Stimulated activated CD4-positive, alpha-beta T cell treated with anti-CD3 and anti-CD28 coated beads, Interleukin-12 subunit alpha, Interleukin-12 subunit beta, amount 100 ng/mL, for 4 hours (primary cell): ENCODE measurements at regions not wholly inside any gene's neighbourhood (a gene's known extent, or its start where the extent isn't known, plus 50 kb on each side); places are given as distances from the start of the nearest gene placed in this dataset.

ENCODE experiments used
- DNase-seq: peaks from one replicate; pipeline ENCODE4 v3.0.0-alpha.2; 2020

DNA sequence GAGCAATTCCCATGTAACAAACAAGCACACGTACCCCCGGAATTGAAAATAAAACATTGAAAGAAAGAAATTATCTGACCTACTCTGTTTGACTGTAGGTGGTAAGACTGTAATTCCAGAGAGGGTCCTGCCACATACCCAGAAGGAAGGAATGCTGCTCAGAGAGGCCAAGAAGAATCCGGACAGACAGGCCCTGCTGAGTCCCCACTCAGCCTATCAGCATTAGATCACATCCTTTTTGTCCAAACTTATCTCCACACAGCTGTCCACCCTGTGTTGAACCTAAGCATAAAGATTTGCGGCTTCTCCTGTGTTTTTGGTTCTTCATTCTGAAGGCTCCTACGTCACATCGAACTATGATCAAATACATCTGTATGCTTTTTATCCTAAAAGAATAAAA lies 591.9 kb downstream of the QKI start:
- DNase-seq = no peak

DNA sequence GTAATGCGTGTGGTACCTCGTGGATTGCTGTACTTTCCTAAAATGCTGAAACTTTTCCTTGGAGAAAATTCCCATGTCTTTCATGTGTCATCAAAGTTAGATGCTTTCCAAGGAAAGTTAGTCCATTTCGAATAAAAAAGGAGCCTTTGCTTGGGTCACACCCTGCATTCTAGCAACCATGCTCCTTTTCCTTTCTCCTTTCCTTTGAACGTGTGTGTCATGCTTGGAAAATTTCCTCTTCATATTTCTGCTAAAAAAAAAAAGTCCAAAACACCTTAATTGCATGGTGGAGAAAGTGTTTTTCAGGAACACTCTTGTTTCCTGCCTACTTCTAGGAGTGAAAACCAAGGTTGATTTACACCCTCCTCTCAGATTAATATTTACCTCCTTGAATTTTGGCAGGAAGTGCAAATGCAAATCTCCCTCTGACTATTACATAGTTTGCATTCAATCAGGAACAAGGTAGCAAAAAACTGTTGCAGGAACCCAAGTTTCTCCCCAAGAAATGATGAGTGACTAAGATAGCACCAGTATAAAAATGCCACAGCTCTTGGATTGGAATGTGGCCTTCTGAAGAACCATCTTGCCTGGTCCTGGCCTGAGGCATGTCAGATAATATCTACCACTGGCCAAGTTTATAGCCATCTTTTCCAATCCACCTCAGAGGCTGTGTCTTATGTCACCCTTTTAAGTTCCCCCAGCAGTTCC lies 590.6 kb downstream of the QKI start:
- DNase-seq = no peak

DNA sequence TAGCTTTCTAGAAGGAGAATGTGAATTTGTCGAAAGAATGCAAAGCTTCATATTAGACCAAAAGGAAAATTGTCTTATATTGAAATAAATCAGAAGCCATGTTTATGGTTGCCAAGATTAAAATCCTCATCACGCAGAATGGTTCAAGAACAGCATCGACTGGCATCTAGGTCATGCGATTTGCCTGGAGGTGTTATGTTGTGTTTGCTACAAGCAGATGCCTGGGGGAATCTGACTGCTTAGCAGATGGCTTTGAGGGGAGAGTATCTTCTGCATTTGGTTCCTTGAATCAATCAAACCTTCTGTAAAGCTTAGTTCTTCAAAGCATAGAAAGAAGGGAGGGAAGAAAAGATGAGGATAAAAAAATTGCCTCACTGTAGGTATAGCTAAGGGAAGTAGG lies 585.8 kb downstream of the QKI start:
- DNase-seq = no peak

DNA sequence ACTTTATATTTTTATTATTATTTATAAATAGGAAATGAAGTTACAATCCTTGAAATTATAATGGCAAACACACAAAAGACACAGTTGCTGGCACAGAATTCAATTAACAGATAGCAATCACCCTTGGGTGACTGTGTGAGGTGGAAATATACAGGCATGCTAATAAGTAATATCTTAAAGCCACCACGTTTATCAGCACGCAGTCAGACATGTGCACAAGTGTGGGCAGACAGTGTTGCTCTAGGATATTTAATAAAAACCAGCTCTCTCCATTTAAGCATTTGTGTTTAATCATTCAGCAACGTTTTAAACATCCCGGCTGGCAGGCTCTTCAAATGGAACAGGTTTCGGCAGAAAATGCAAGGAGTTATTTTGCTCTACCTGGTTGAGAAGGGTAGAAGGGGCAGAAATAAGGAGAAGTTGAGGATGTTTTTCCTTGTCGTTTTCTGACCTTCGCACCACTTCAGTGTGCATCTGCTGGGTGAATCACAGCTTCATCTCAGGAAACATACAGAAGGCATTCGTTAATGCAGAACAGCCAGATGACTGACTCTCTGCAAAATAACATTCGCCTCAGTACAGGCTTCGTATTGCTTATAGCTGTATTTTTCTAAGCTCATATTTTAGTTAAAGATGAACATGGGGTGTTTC lies 585.1 kb downstream of the QKI start:
- no peak for DNase-seq

DNA sequence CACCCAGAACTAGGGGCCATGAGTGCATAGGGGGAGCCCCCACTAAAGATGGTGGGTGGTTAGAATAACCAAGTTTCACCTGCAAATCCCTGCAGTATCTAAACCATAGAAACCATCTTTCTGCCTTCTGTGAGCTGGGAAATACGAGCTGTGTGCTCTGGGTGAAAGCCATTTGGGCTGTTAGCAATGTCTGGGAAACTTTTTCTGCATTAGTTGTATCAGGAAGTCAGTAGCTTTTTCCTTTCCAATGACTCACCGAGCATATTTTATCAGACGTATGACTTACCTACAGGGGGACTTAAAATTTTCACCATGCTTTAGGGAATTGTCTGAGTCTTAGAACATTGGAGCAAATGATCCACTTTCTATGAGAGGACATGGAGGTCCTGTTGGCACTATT lies 584.0 kb downstream of the QKI start:
- no peak for DNase-seq

DNA sequence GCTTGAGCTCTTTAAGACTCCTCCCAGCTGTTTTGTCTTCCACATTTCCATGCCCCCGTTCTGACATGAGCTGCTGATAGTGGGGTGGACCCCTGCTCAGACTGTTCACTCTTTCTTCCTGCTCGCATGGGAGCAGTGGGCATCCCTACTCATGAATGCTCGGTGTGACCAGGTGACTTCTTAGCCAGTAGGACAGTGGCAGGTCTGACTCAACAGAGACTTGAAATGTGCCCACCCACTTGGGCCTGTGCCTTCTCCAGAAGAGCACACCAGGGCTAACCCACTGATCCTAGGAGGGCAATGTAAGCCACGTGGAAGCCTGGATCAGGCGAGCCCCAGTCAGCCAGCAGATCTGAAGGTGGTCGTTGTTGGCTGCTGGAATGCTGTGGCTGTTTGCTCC lies 582.0 kb downstream of the QKI start:
- no peak for DNase-seq

DNA sequence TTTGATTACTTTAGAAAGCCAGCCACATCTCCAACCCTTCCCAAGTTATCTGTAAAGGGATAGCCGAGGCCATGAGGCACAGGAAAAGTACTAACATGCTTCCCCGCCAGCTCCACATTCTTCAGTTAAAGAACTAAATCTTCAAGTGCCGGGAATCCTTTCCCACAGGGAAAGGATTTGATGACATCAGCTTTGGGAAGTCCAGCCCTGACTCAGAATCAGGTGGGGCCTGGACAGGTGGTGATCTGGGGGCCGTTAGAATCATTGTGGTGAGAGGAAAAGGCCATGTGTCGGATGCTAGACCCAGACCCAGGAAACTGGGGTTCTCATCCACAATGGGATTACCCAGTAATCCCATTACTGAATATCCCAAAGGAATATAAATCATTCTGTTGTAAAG lies 580.0 kb downstream of the QKI start:
- no peak for DNase-seq

DNA sequence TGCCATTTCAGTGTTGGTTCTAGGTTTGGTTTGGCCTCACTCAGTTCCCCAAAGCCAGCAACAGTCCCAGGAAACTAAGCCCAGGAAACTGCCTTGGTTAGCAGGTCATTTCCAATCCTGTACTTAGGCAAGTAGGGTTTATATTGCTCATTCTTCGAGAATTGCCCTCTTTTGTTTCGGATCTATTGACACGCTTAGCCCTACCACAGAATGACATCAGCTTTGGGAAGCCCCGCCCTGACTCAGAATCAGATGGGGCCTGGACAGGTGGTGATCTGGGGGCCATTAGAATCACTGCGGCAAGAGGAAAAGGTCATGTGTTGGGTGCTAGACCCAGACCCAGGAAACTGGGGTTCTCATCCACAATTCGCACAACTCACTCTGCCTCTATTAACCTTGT lies 578.2 kb downstream of the QKI start:
- DNase-seq = no peak

DNA sequence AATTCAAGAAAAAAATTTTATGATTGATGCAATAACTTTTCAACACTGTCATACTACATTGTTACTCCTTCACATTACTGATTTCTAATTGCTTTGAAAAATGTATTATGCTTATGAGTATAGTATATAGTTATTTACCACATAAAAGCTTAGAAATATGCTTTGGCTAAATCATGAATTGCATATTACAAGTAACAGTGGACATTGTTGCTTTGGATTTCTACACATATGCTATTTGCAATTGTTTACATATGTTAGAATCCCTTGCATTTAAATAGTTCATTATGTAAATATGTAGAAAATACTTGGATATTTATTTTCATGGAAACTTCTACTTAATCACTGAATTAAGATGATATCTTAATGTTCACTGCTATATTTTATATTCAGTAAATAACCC lies 577.5 kb downstream of the QKI start:
- no peak for DNase-seq

DNA sequence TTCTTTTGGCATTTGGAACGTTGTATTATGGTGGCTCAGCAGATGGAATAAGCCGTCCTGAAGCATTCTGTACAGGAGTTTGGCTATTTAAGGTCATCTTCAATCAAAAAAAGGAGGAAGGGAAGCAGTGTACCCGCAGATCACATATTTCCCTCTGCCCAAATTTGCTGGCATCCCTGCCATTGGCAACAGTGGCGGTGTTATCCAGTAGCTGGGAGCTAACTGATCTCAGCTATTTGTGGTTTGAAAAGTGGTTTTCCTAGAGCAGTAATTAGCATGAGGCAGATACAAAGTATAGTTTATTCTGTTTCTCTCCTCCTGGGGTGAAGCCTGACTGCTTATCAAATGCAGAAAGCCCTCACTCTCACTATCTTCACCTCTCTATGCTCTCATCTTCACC lies 576.8 kb downstream of the QKI start:
- DNase-seq = no peak

DNA sequence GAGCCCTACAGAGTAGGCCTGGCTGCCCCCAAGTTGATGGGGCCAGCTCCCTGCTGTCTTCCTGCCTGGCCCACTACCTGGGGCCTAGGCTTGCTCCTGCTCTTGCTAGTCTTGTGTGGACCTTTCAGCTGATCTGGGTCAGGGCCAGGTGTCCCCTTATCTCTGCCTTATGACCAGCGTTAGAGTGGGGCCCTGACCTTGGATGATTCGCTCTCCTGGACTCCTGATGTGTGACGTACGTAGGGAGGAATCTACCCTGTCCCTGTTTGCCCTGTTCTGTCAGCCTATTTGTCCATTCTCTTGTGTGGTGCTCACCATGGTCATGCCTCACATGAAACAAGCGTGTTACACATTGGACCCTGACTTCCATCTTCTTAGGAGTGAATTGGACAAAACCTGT lies 571.8 kb downstream of the QKI start:
- DNase-seq = no peak

DNA sequence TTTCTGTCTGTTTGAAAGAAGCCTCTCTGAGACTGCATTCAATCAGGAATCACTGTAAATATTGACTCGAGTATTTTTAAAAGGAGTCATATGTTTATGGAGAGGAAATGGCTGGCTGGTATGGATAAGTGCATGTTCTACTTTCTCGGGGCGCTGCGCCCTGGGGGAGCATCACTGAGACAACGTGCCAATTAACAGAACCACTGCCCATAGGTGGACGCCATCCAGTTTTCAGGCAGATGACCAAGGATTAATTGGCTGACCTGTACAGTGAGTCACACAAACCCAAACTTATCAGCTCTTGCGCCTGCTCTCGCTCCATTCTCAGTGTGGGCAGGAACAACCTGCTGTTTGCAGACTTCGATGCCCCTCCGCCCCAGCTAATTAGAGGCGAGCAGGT lies 571.2 kb downstream of the QKI start:
- DNase-seq = no peak

DNA sequence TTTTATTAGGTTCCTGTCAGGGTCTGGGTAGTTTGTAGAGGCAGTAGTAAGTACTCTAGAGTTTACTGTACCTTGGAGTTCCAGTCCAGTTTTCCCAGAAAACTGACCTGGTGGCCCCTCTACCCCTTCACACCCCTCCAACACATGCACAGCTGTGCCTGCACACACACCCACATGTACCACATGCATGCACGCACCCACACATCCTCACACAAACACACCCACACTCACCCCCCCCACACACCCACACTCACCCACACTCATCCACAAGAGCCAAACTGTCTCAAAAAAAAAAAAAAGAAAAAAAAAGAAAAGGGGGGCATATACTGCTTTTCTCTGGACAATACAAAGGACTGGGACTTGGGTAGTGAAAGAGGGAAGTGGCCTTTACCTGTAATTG lies 570.5 kb downstream of the QKI start:
- DNase-seq = no peak

DNA sequence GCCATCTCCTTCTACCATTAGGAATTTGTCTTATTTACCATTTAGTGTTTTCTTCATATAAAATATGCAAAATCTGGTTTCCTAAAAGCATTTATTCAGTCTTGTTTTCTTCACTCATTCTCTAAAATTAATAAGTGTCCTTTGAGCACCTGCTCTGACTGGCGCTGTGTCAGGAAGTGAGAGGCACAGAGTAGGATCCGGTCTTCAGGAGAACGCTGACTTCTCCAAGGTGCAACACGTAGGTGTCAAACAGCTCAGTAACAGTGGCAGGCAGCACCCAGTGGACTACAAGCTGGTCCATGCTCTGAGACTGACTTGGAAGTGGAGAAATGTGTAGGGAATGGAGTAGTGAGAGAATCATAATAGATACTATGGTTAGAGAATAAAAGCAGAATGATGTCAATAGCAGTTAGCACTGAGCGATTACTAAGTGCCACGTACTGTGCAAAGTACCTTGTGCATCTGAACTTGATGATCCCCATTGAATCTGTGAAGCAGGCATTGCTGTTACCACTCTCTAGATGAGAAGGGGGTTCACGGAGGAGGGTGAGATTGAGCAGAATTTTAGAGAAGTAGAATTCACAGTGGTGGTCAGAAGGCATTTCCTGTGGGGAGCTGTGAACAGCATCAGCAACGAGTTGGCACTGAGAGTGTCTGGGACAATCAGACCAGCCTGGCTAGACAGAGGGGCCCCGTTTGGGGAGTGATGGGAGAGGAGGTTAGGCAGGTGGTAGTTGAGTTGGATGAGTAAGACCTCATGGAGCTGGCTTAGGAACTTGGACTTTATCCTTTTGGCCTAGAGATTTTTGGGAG lies 569.8 kb downstream of the QKI start:
- DNase-seq = no peak

DNA sequence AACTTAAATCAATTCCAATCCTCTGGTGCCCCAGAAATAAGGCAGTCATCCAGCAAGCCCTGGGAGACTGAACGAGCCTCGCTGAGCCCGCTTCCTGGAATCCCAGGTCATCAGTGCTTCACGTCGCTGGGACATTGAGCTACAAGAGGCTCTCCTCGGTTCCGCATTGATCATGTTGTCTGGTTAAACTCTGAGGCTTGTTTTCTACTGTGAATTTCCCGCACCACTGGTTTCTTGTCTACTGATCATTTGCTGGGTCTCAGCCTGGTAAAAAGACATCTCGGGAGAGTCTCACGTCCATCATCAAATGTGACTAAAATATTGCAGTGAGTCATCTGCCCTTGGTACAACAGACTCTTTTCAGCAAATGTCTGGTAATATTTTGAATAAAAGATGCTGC lies 569.2 kb downstream of the QKI start:
- DNase-seq = no peak

DNA sequence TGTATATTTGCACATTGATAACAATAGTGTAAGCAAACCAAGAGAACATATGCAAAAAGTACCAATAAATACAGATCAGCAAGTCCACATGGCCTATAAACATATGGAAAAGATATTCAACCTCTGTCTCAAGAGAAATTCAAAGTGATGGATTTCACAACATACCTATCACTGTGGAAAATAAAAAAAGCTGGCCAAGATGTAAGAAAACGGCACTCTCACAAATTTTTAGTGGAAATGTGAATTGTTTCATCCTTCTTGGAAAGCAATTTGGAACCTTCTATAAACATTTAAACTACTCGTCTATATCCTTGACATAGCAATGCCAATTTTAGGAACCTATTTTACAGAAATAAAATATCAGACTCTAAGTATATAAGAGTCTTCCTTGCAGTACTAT lies 559.8 kb downstream of the QKI start:
- DNase-seq = no peak

DNA sequence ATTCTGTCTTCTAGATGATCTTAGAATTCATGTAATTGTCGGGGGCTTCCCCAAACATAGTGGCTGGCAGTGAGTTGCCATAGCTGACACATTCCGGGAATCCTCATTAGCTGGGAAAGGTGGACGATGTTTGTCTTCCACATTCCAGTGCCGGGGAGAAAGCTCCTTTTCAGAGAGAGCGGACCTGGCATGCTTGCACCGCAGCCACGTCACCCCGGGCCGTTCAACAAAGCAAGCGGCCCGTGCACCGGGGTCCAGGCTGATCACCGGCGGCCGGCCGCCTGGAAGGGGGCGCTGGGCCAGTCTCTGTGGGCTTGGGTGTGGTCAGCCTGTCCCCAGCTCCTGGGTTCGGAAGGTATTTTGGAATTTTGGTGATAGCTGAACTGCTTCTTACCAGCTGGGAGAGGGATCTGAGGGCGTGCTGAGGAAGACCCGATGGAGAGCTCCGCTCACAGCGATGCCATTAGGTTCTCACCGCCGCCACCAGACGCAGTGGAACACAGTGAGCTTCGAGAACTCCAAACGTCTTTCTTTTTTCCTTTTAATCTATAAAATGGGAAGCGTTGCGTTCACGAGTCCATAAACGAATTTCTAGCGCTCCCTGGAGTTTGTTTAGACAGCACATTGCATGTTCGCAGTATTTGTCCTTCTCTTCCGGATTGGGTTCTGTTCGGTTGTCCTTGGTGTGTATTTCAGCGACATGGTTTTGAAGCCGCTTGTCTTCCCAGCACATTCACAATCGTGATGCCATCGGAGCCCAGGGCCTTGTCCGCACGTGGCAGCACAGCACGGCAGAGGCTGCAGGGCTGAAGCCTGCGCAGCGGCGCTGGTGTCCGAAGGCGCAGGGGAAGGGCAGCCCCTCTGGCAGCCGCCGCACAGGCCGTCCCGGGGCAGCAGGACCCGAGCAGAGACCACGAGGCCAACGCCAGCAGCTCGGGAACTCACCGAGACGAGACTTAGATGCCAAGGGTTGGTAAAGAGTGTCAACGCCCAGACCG lies 557.6 kb downstream of the QKI start:
- no peak for DNase-seq

DNA sequence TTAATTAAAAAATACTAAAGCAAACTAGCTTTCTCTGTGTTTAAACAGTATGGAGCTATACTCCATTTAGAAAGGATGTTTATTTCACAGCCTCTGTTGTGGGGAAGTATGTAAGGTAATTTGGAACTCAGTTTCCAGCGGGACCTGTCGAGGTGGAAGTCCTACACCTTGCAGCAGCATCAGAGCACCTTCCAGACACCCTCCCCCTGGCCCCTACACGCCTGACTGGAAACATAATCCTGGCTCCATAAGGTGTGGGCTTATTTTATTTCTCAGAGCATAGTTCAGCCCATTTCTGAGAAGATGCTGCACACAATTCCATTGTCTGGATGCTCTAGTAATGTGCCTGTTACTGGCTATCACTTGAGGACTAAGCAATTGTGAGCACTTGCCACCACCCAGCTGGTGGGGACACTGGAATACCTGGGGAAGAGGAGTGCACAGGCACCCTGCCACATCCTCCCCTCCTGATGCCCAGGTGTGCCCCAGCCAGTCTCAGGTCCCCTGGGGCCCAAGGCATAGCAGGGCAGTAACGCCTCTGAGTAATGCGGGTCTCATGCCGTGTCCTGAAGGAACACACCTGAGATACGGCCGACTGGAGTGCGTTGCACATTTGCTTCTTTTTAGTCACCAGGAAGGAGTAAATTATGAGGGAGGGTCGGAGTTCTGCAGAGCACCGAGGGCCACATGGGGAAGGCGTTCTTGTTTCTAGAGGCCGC lies 556.5 kb downstream of the QKI start:
- no peak for DNase-seq

DNA sequence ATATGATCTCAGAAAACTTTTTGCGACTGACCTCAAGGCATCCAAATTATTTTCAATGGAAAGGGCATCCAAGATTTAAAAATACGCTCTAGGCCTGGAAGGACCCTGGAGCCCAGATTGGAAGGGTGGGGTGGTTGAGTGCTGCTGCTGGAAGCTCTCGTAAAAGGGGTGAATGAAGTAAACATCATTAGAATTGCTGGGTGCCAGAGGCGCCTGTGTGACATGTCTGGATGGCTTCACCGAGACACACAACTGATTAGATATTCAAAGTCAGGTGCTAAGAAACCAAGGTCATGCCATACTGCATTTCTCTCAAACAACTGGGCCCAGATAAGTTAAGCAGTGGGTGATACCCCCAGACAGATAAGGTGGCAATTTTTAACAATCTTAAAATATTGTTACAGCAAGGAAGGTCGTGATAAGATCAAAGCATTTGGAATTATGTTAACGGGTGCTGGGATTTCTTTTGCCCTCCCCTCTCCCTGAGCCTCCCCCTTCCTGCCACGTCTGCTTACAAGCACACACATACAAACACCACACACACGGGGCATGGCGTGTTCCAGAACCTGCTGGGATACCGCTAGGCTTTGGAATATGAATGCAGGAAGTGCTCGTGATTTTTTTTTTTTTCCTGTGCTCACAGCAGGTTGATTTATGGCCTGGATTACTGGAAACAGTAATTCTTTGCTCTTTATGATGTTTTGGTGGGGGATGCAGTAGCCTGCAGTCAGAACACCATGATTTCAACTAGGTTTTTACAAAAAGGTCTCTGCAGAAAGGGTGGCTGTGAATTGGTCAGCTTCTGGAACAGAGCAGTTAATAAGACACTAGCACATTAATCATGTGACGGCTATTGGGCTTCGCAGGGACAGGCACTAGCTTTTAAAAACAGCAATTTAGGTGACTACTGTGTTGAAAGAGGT lies 551.2 kb downstream of the QKI start:
- no peak for DNase-seq

DNA sequence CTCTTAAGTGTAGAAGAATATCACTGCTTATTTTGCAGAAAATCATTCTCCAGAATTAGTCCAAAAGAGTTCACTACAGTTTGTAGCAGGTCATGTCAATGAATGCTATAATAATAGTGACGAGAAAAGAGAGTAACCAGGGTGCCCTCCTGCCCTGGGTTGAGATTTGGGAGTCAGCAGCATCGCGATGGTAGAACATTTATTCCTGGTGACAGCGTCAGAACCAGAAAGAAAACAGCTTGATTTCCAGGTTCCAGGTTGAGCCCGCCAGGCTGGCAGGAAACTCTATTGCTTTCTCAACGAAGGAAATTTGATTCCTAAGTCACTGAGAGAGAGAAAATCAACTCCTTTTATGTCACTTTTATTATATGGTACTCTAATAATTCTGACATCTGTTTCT lies 550.3 kb downstream of the QKI start:
- DNase-seq = no peak
